HG02571 (cell line): ENCODE measurements at regions not wholly inside any gene's neighbourhood (a gene's known extent, or its start where the extent isn't known, plus 50 kb on each side); places are given as distances from the start of the nearest gene placed in this dataset.

ENCODE experiments used
- ATAC-seq: cut with Tn5 transposase; IDR thresholded peaks from one replicate; pipeline ENCODE4 v1.9.1; 2021; ENCODE audit warnings: mild to moderate bottlenecking, moderate library complexity; ENCODE audit not compliant: unreplicated experiment

DNA sequence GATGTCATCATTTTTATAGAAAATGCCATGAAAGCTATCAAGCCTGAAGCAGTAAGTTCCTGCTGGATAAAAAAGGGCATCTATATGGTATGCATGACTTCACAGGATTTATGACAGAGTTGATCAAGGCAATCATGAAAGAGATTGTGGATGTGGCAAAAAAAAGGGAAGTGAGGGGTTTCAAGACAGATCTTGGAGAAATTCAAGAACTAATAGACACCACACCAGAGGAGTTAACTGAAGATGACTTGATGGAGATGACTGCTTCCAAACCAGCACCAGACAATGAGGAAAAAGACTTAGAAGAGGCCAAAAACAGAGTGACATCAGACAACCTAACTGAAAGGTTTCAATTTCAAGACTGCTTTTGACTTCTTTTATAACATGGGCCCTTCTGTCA is 691.1 kb upstream of the SLC10A2 start:
- no peak for ATAC-seq

DNA sequence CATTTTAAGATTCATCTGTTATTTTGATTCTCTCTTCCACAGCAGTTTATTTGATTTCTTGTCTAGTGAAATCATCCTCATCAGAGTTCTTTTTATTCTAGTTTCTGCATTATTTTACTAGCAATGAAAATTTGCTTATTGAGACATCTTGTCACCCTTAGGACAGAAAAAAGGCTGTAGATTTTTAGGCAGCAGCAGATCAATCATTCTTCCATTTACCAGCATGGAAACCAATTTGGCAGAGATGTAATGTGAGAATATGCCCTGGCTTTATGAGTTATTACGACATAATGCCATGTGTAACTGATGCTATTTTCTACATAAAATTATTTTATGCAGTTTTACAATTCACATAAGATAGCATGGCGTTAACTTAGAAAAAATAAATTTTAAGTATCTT is 688.6 kb upstream of the SLC10A2 start:
- no peak for ATAC-seq

GRCh38 chr13:103734837-103735236 is 668.6 kb upstream of the SLC10A2 start:
- ATAC-seq, result no peak

- no peak for ATAC-seq
Measured at GRCh38 chr13:103731959-103732358, 665.7 kb upstream of the SLC10A2 start.

GRCh38 chr13:103730407-103730806 is 664.2 kb upstream of the SLC10A2 start:
- ATAC-seq, result no peak

DNA sequence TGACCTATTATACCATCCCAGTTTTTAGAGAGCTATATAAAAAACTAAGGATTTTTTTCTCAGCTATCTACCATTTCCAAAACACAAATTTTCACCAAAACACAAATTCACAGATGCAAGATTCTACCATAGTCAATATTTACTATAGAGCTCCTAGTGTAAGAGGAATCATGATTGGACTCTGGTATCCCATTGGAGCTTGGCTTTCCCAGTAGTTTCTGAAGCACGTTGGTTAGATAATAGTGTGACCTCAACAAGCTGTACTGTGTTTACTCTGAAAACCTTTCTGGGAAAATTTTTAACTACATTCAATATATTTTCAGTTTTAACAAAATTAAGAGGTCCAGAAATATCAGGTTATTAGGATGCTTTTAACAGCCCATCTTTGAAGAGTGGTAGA is 660.6 kb upstream of the SLC10A2 start:
- ATAC-seq, result no peak

DNA sequence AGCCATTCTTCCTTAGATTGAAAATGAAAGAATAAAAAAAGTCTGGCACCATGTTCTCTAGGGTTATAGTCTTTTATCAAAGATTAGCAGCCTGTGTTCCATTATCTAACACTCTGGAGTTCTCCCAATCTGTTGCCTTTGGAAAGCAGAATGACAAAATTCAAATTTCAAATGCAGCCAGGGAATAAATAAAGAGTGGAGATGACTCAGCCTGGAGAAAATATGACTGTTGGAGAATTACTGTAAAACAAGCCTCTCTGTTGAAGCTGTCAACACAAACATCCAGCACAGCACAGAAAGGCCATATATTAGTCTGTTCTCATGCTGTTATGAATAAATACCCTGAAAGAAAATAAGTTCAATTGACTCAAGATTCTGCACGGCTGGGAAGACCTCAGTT is 650.5 kb upstream of the SLC10A2 start:
- no peak for ATAC-seq

DNA sequence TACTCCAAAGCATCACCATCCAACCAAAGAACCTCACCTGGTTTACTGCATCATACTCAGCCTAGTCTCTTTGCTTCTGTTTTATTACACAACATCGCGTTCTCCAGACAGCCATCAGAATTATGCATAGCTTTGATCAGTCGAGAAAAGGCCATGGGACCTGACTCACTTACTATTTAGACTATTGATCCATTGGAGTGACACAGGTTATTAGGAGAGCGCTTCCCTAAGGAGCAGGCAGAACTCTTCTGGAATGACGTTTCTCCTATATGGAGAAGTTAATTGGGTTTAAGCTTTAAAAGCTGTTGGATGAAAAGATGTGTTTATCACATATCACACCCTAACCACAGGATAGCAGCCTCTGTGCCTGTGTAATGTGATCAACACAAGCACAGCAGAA is 649.1 kb upstream of the SLC10A2 start:
- ATAC-seq, result no peak

DNA sequence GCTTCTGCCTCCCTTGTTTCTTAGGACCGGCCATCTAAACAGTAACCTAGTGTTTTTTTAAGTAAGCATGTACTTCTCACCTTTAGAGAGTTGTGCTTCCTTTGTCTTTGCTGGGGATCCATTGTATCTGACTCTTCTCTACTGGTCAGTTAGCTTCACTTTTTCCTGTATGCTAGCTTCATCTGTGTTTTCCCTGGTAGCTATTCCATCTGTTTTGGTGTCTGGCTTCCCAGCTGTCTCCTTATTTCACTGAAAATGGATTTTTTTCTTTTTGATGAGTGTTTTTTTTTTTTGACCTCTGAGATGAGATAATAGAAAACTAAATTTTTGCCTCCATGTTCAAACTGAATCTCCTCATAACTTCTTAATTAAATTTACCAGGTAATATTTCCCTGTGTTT is 637.0 kb upstream of the SLC10A2 start:
- no peak for ATAC-seq

- ATAC-seq, result no peak
Measured at GRCh38 chr13:103698000-103698399, 631.8 kb upstream of the SLC10A2 start.

- no peak for ATAC-seq
Measured at GRCh38 chr13:103695320-103695719, 629.1 kb upstream of the SLC10A2 start.

- ATAC-seq, result no peak
Measured at GRCh38 chr13:103694471-103694870, 628.3 kb upstream of the SLC10A2 start.

GRCh38 chr13:103694033-103694432 is 627.8 kb upstream of the SLC10A2 start:
- no peak for ATAC-seq

DNA sequence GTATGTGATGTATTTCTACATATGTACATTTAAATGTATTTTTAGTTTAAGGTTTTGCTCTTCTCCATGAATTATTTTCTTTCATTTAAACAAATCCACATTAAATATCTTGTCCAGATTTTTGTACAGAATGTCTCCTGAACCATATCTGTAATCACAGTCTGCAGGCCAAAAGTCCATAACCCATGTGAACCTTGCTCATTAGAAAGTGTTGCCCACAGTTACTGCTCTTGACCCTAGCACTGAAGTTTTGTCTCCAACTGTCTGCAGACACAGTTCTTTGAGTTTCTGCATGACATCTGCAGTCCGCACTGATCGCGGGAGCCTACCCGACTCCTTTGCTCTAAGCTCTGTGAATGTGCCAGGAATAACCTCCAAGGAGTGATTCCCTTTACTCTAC is 626.2 kb upstream of the SLC10A2 start:
- ATAC-seq, result no peak

GRCh38 chr13:103676329-103676728 is 610.1 kb upstream of the SLC10A2 start:
- no peak for ATAC-seq

- no peak for ATAC-seq
Measured at GRCh38 chr13:103671547-103671946, 605.3 kb upstream of the SLC10A2 start.

GRCh38 chr13:103663996-103664395 is 597.8 kb upstream of the SLC10A2 start:
- no peak for ATAC-seq

DNA sequence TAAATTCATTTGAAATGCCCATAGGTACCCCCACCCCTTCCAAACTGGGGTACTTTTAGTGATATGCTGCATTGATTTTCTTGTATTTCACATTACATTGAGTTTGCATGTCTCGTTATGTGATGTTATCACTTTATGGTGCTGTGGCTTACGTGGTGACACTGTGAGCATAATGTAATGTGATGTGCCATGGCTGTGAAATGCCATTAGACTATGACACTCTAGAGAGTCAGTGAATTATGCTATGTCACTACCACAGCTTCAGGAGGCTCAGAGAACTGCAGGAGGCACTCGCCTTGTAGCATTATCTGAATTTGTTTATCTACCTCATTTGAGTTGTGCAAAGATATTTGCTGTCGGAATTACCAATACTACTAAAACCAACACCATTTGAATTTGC is 590.1 kb upstream of the SLC10A2 start:
- ATAC-seq, result no peak

DNA sequence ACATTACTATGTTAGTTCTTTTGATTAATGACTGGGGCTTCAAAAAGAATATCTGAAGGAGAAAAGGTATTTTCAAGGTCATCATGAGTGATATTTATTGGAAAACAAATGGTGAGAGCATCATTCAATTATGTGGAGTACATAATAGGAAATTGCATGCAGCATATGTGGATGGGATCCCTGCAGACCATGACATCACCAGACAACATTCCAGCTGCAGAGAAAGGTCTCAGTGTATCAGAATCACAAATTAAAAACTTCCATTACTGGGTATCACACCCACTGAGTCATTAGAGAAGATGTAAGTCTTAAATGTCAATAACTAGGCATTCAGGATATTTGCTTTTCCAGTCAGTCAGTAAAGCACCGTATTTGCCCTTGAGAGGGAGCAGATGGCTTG is 574.4 kb upstream of the SLC10A2 start:
- ATAC-seq, result no peak

DNA sequence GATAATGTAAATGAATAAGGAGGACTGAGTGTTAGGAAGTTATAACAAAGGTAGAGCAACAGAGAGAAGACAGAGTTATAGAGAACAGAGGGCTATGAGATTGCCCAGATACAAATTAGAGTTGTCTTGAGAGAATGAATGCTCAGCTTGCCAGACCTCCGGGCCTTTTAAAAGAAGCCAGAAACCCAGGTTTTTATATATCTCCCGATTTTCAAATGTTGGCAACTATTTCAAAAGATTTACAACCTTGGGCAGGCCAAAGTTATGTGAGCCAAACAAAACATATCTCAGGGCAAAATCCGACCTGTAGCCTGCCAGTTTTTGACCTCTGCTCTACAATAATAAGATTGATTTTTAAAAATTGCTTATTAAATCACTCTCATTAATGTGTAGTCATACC is 573.1 kb upstream of the SLC10A2 start:
- ATAC-seq, result no peak

GRCh38 chr13:103638706-103639105 is 572.5 kb upstream of the SLC10A2 start:
- ATAC-seq, result no peak

DNA sequence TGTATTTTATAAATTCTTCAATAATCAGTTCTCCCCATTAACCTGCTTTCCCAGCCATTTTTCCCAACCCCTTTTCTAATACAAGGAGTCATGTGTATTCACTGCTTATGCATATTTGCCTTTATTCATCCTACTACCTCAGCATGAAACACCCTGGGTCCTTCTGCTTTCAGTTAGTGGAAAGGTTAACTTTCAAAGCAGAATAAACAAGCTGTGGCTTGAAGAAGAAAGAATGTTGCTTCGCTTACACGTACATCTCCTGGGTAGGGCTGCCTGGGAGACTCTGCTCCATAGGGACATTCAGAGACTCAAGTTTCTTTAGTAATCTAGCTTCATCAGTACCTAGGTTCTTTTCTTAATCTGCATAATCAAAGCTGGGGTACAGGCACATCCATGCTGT is 567.8 kb upstream of the SLC10A2 start:
- ATAC-seq, result no peak

DNA sequence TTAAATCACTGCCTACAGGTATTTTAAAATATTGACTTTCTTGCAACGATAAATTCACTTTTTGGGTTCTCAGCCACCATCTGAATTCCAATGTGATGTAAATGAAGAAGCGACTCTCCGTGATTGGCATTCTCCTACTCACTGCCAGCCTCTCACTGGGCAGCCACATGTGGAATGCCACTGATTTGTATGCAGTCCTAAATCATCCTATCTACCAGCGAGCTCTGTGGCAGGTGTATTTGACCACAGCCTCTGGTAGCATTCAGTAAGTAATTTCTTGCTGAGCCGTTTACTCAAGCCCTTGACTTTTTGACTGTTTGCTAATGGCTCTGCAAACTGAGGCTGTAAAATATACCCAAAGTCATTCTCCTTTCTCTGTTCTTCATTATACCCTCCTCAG is 559.0 kb upstream of the SLC10A2 start:
- no peak for ATAC-seq

DNA sequence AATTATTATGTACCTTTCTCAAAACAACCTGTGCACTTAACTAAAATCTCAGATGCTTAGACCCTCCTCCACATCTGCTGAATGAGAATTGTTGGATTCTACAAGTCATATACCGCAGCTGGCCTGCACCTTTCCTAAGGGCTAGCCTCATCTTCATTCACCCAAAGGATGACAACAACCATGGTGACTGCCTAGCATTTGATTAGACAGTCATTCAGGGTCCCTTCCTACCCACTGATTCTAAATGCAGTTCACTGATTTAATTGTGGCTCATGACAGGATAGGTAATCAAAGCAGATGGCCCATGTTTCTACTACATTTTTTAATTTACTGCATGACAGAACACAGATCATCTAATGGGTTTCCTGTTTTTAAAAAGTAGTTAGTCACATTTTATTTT is 551.9 kb upstream of the SLC10A2 start:
- no peak for ATAC-seq
